GM21529 (cell line): ENCODE measurements at regions not wholly inside any gene's neighbourhood (a gene's known extent, or its start where the extent isn't known, plus 50 kb on each side); places are given as distances from the start of the nearest gene placed in this dataset.

ENCODE experiments used
- ATAC-seq: cut with Tn5 transposase; IDR thresholded peaks from one replicate; pipeline ENCODE4 v1.9.1; 2021; ENCODE audit not compliant: unreplicated experiment

GRCh38 chr7:130941322-130942210 is 207.6 kb upstream of the KLF14 start:
- no peak for ATAC-seq

DNA sequence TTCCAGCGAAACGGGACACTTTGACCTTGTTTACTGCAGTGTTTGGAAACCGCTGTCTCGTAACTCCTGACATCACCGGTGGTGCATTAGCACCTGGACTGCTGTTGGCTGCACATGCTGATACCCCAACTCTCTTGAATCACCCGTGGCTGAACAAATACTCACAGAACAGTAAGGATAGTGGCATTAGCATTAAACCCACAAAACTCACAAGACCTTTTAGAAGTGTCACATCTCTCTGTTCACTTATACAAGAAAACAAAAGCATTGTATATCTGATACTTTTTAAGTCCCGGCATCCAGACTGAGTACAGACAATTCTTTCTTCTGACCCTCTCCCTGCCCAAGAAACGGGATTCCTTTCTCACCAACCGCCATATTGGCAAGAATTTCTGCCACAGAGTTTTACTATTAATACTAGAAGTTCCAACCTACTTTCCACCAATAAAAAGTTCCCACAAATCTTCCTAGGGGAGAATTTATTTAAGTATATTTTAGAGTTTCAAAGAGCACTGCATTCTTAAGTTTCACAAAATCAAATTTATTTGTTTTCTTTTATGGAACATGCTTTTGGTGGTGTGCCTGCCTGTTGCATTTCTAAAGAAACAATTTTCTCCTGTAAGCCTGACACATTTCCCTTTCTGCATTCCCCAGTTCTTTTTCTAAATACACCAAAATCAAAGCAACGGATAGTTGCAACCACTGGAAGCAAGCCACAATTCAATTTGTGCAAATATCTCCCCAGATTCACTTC is 208.4 kb upstream of the KLF14 start:
- ATAC-seq = no peak

DNA sequence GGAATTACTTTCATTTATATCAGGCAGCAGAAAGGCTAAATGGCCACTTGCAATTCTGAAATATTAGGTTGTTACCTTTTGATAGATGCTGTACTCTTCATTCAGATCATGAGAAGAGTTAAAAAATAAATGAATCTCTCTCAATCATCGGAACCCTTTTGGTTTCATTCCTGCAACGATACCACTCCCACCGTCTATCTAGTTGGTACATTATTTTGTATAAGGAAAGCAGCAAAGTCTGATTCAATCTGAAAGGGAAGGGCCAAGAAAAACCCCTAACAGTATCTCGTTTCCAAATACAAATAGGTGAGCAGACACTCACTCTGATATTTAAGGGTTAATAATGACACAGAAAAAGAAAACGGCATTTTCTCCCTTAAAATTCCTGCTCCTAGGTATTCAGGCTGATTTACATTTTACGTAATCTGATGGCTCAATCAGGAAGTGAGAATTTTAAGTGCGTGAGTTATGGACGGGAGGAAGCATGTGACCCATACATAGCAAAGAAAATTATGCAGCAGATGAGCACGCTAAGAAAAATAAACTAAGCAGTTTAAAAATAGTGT is 209.4 kb upstream of the KLF14 start:
- no peak for ATAC-seq

DNA sequence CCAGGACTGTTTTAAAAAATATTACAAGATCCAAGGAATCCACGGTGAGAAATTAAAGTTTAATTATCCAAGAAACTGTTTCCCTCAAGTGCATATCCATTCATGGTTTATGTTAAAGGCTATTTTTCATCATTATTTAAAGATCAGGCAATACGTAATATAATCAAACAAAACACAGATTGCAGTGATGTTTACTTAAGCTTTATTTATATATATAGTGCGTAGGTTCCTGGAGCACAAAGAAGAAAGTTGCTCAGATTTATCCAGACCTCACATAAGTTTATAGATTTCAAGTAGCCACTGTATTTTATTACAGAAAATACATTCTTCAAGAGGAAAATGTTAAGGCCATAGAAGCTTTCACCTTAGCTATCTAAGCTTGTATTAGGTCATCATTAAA is 210.0 kb upstream of the KLF14 start:
- no peak for ATAC-seq

- ATAC-seq = no peak
Measured at GRCh38 chr7:130944997-130945396, 211.0 kb upstream of the KLF14 start.

- peak; percentile 42 for ATAC-seq
Measured at GRCh38 chr7:130945411-130945811, 211.4 kb upstream of the KLF14 start.

DNA sequence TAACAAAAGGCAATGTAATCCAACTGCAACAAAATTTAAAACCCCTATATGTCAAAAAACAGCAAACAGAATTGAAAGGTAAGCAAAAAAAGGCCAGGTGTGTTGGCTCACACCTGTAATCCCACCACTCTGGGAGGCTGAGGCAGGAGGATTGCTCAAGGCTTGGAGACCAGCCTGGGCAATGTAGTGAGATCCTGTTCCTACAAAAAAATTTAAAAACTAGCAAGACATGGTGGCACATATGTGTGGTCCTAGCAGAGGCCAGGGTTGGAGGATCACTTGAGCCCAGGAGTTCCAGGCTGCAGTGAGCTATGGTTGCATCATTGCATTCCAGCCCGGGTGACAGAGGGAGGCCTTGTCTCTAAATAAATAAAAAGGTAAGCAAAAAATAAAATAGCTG is 212.1 kb upstream of the KLF14 start:
- no peak for ATAC-seq

GRCh38 chr7:130947792-130948580 is 214.0 kb upstream of the KLF14 start:
- ATAC-seq = peak; percentile 36

DNA sequence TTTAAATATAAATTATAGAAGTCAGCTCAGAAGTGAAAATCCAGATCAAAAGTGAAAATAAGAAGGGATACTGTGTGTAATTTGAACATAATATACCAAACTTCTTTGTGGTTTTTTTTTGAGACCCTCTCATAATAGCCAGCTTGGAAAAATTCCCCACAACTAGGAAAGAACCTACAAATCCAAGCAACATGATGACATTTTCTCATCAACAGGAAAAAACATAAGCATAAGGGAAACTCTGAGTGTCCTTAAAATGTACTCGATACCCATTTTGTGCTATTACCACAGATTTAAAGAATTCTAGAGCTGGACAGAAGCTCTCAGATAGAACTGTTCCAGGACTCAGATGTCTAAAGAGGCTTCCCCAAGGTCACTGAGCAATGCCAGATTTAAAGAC is 214.8 kb upstream of the KLF14 start:
- ATAC-seq = no peak

DNA sequence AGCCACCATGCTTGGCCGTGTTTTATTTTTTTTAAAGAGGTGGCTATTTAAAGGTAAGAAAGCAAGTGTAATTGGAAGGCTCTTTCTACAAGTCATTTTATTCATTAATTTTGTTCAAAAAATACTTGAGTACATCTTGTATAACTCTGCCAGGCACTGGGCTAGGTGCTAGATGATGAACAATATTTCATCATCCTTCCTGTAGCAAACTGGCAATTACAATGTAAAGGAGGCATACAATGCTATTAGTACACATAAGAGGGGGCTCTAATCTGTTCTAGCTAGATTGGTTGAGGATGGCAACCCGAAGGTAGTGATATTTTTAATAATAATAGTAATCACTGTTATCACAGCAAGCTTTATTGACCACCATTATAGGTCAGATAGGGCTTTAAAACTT is 215.5 kb upstream of the KLF14 start:
- no peak for ATAC-seq

DNA sequence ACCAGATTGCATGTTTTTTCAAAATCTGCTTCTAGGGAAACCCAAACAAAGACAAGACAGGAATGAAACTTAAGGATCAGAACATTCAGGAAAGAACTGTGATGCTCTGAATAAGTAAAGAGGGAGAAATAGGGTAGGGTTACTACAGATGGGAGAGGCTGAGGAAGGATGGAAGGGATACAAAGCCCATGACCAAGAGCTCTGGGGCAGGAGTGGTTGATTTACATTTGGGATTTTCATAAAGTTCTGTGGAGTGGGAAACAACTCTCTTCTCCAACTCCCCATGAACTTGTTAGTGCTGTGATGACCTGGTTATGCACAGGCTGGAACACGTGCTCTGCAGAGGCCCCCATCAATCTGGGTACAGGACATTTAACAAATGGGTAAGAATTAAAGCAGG is 216.0 kb upstream of the KLF14 start:
- ATAC-seq = no peak

DNA sequence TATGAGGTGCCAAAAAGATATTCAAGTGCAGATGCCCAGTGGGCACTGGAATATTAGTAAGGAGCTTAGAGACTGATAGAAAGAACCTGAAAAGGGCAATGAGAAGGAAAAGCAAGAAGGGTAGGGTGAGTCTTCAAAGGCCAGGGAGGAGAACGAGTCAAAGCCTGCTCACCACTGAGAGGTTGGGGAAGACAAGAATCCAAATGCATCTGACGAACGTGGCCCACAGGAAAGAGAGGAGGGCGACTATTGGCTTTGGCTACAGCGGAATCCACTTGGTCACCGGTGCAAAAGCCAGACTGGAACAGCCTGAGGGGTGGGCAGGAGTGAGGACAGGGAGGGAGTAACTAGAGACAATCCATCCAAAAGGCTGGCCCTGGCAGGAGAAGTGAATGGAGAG is 216.7 kb upstream of the KLF14 start:
- no peak for ATAC-seq

- ATAC-seq = no peak
Measured at GRCh38 chr7:130951303-130951975, 217.4 kb upstream of the KLF14 start.

DNA sequence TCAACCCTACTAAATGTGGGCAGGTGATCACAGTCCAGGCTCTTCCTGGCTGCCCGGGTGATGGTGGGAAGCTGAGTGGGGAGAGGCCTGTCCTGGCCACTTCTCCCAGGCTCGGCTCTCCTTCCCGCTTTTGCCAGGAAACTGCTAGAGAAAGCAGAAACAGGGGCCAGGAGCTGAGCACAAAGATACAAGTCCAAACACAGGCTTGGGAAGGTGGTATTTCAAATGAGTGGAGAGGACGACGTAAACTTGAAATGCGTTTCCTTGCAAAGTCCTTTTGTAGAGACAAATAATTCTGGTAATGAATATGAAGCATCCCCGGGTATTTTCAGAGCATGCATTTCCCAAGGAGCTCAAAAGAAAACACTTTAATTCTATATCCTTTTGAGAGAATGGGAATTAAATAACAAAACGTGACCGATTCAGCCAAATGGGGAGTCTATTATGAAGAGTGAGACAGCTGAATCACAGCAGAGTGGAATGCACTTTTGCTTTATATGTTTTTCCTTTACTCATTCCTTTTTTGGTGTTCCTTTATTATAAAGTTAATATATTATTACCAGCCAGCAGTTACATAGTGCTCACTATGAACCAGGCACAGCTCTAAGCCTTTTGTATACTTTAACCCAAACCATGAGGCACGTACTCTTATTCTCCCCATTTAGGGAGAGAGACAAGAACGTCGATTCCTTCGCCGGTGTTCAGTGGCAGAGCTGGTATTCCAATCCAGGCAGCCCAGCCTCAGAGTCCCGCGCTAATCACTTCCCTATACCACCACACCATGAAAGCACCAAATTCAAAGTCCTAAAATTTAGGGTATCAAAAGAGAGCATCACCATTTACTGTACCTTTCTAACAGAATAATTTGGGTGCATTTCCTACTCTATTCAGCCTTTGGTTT is 218.2 kb upstream of the KLF14 start:
- no peak for ATAC-seq

- ATAC-seq = no peak
Measured at GRCh38 chr7:130953196-130953595, 219.2 kb upstream of the KLF14 start.

DNA sequence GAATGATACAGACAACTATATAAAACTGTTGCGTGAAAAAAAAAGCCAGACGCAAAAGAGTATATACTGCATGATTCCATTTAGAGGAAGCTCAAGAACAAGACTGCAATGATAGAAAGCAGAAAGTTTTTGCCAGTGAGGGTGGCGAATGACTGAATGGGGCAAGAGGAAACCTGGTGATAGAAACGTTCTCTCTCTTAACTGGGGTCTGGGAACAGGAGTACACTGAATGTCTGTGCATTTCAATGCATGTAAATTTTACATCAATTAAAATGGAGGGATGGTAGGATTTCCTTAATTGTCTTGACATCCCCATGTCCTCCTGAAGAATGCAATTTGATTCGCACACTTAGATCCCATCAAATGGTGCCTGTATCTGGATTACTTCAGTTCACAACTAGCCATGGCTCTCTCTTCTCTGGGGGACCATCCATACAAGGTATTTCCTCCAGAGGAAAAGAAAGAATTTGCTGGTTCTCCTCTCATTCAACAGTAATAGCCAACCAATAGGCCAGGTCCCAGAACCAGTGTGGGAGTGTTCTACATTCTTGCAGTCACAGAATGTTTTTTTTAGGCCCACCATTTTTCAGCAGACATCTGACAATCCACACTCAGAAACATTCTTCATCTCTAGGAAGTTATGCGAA is 221.0 kb upstream of the KLF14 start:
- no peak for ATAC-seq

DNA sequence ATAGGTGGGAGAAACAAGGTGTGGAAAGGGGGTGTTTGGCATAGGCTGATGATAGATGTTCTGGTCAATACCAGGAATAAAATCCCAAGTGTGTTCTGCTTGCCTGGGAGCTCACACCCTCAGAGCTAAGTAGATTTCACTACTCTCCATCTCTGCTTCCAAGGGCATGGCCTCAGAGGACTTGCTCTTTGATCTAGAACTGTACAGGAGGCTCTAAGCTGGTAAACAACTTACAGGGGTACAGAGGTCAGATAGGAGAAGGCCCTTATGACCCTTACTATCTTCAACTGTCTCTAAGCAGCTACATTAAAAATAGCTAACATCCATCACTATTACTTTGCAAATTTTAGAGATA is 221.5 kb upstream of the KLF14 start:
- ATAC-seq = no peak

DNA sequence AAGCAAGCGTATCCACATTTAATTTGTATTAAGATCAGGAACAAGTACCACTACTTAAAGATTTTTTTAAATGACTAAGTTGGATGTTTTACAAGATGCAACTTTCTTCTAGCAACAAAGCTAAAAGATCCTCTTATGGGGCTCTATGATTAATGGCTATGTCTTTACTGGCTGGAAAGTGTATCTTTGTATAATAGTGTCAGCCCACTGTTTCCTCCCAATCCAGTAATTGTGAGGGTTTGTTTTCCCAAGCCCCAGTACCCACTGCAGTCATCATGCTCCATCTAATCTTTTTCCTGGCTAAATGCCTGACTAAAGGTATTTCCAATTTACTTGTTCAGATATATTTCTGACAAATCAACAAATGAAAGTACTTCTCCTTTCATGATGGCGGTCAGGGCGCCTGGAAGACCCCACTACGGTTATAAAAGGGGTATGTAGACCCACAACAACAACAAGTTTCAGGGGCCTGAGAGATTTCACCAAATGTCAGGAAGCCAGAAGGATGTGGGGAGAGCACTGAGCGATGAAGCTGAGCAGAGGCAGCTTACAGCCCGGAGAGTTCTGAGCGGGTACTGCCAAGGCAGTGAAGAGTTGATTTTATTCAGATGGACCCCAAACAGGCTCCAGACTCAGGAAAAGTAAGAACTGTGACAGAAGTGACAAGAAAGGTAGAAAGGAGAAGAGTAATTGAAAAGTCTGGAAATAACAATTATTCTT is 222.6 kb upstream of the KLF14 start:
- ATAC-seq = no peak

DNA sequence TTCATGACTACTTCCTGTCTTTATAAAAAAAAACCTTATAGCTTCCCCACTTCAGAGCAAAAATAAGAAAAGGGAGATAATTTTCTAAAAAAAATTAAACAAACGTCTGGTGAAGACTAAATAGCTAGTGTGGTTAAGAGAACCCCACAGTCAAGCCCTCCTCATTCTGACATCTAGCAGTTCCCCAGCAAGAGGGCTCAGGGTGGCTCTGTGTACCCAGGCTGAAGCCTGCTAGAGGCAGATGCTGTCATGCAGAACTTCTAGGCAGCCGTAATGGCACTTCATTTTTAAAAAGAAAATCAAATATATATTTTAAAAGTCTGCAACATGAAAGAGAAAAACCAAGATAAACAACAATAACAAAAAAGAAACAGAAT is 223.1 kb upstream of the KLF14 start:
- no peak for ATAC-seq
